Neuronal stem cell (in vitro differentiated cells): ENCODE measurements at regions not wholly inside any gene's neighbourhood (a gene's known extent, or its start where the extent isn't known, plus 50 kb on each side); places are given as distances from the start of the nearest gene placed in this dataset.
"Not testable (repeated sequence)": the region's sequence is repeated elsewhere in the genome, so short reads cannot be mapped to it uniquely, and the experiment has no call there.

Experiments
- DNase-seq: peaks from one replicate; pipeline ENCODE4 v3.0.0-alpha.2; 2013; ENCODE audit warnings: low spot score
- H2AFZ ChIP-seq: one replicate; pipeline ENCODE4 v1.6.1; 2013; ENCODE audit warnings: mild to moderate bottlenecking, low read length, inconsistent platforms
- H2AK5ac ChIP-seq: 2 replicates; pipeline ENCODE4 v1.6.1; 2013; ENCODE audit warnings: low read depth, mild to moderate bottlenecking, inconsistent platforms, low read length, moderate library complexity, mixed read lengths
- H2BK120ac ChIP-seq: 2 replicates; pipeline ENCODE4 v1.6.1; 2013; ENCODE audit warnings: low read depth, mild to moderate bottlenecking, inconsistent platforms, low read length, moderate library complexity, mixed read lengths
- H2BK12ac ChIP-seq: one replicate; pipeline ENCODE4 v1.6.1; 2013; ENCODE audit warnings: low read length, inconsistent platforms
- H2BK15ac ChIP-seq: 2 replicates; pipeline ENCODE4 v1.6.1; 2013; ENCODE audit warnings: mild to moderate bottlenecking, low read length, inconsistent platforms, mixed read lengths
- H2BK5ac ChIP-seq: one replicate; pipeline ENCODE4 v1.6.1; 2013; ENCODE audit warnings: inconsistent platforms, mild to moderate bottlenecking, low read length, moderate library complexity
- H3K14ac ChIP-seq: one replicate; pipeline ENCODE4 v1.6.1; 2013; ENCODE audit warnings: low read length, inconsistent platforms
- H3K18ac ChIP-seq: 2 replicates; pipeline ENCODE4 v1.6.1; 2013; ENCODE audit warnings: low read length, inconsistent platforms
- H3K23ac ChIP-seq: 2 replicates; pipeline ENCODE4 v1.6.1; 2013; ENCODE audit warnings: low read depth, mild to moderate bottlenecking, mixed read lengths, low read length, inconsistent platforms; ENCODE audit not compliant: poor library complexity
- H3K27ac ChIP-seq: replicated peaks from 3 replicates; pipeline ENCODE4 v1.5.1; 2013; ENCODE audit warnings: low read length, inconsistent platforms
- H3K27me3 ChIP-seq, 3 experiments: 2 replicates each; pipeline ENCODE4 v1.6.1; 2013; ENCODE audit warnings: low read length in 3 of 3, mild to moderate bottlenecking in 2 of 3, inconsistent platforms in 1 of 3, low read depth in 1 of 3, mixed read lengths in 1 of 3, moderate library complexity in 1 of 3; ENCODE audit not compliant: control insufficient read depth in 3 of 3, insufficient read depth in 3 of 3
- H3K36me3 ChIP-seq, 2 donors: replicated peaks in 1 of 2; 2 replicates each; pipeline ENCODE4 v1.6.1; 2013; ENCODE audit warnings: low read length in 2 of 2; ENCODE audit not compliant: control insufficient read depth in 2 of 2, insufficient read depth in 2 of 2
- H3K4ac ChIP-seq: 2 replicates; pipeline ENCODE4 v1.6.1; 2013; ENCODE audit warnings: inconsistent platforms, mild to moderate bottlenecking, low read length, moderate library complexity
- H3K4me1 ChIP-seq, 2 donors: 1 replicate in 1 of 2; 2 replicates in 1 of 2; pipeline ENCODE4 v1.6.1; 2013; ENCODE audit warnings: low read length in 2 of 2, low read depth in 1 of 2; ENCODE audit not compliant: control insufficient read depth in 2 of 2, insufficient read depth in 1 of 2
- H3K4me2 ChIP-seq: one replicate; pipeline ENCODE4 v1.6.1; 2013; ENCODE audit warnings: mild to moderate bottlenecking, low read length, inconsistent platforms; ENCODE audit not compliant: insufficient read depth, poor library complexity, severe bottlenecking
- H3K4me3 ChIP-seq, 2 donors: 2 replicates each; pipeline ENCODE4 v1.5.1; 2013; ENCODE audit warnings: low read length in 2 of 2, mild to moderate bottlenecking in 2 of 2, inconsistent platforms in 1 of 2, moderate library complexity in 1 of 2
- H3K79me1 ChIP-seq: one replicate; pipeline ENCODE4 v1.6.1; 2013; ENCODE audit warnings: low read depth, mild to moderate bottlenecking, inconsistent platforms, low read length, moderate library complexity
- H3K9ac ChIP-seq: one replicate; pipeline ENCODE4 v1.6.1; 2013; ENCODE audit warnings: mild to moderate bottlenecking, low read depth, low read length, inconsistent platforms; ENCODE audit not compliant: poor library complexity
- H3K9me3 ChIP-seq, 2 donors: replicated peaks in 1 of 2; 2 replicates each; pipeline versions ENCODE3 to v1.6.1; 2013; ENCODE audit warnings: low read length in 2 of 2, mild to moderate bottlenecking in 2 of 2, inconsistent platforms in 1 of 2, low read depth in 1 of 2, mixed read lengths in 1 of 2, moderate library complexity in 1 of 2; ENCODE audit not compliant: control insufficient read depth in 2 of 2, insufficient read depth in 1 of 2
- H4K8ac ChIP-seq: one replicate; pipeline ENCODE4 v1.6.1; 2013; ENCODE audit warnings: low read depth, mild to moderate bottlenecking, inconsistent platforms, low read length, moderate library complexity
- H4K91ac ChIP-seq: one replicate; pipeline ENCODE4 v1.6.1; 2013; ENCODE audit warnings: low read length, low read depth, mild to moderate bottlenecking, inconsistent platforms; ENCODE audit not compliant: poor library complexity
- WGBS, 2 donors: extraction: QIAGEN DNeasy Blood & Tissue Kit; methylation state at CpG; one replicate each; pipeline ENCODE4 v1.1.7; 2013; ENCODE audit warnings: missing lambda C conversion rate in 2 of 2, mixed read lengths in 1 of 2; ENCODE audit not compliant: insufficient read length in 2 of 2, insufficient replicate concordance in 1 of 2; ENCODE audit errors: extremely low coverage in 2 of 2; 5-methylcytosine and 5-hydroxymethylcytosine counted together

DNA sequence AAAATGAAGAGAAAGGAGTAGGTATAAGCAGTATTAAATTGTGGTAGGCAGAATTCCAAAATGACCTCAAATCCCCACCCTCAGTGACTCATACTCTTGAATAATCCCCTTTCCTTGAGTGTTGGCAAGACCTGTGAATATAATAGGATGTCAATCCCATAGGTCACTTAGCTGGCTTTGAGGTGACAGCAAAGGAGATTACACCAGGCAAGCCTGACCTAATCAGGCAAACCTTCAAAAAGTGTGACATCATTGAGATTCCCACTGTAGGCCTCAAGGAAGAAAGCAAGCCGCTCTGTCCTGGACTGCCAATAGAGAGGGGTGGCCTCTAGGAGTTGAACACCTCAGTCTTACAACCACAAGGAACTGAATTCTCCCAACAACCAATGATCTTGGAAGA is 535.2 kb downstream of the RBFOX1 start:
- no peak overlapping the region for H2BK12ac ChIP-seq
- no peak overlapping the region for H3K9ac ChIP-seq
- H3K23ac ChIP-seq: no peak overlapping the region
- no peak overlapping the region for H3K14ac ChIP-seq
- no peaks in the 10 kb centered on the region for H3K4me1 ChIP-seq
- H2BK120ac ChIP-seq: no peak overlapping the region
- H3K27ac ChIP-seq: no peak overlapping the region
- H4K91ac ChIP-seq: no peak overlapping the region
- H3K27me3 ChIP-seq: no peaks in the 10 kb centered on the region
- no peaks in the 10 kb centered on the region for H3K36me3 ChIP-seq
- H3K4me2 ChIP-seq: no peak overlapping the region
- no peak overlapping the region for H2BK5ac ChIP-seq
- no peak overlapping the region for H2AFZ ChIP-seq
- DNase-seq: no peak
- H3K9me3 ChIP-seq: no peaks in the 10 kb centered on the region
- H4K8ac ChIP-seq: no peak overlapping the region
- H3K4ac ChIP-seq: no peak overlapping the region
- no peak overlapping the region for H2AK5ac ChIP-seq
- no peak overlapping the region for H2BK15ac ChIP-seq
- H3K4me3 ChIP-seq: no peak overlapping the region
- no peak overlapping the region for H3K18ac ChIP-seq
- H3K79me1 ChIP-seq: no peaks in the 10 kb centered on the region
- no CpG with 5 or more reads among the region's 1 CpG for WGBS, 2 donors

DNA sequence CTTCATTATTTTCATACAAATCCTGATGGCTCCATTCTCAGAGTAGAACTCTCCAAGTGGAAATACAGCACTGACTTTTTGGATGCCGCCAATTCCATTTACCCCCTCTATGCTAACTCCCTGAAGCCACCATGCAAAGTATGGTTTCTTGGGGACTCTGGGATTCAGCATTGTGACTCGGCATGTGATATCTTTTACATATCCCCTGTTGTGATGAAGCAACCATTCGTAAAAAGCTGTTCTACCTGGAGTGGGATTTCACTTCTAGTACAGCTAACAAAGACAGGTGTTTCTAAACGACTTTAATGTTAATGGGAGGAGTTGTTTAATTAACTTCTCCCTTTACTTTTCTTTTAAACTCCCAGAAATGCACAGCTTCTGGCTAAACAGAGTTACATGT is 533.5 kb downstream of the RBFOX1 start:
- Histone ChIP-seq H2BK15ac (no peak overlapping the region), H3K79me1 (no peaks in the 10 kb centered on the region), H4K8ac (no peak overlapping the region), H3K9me3 (no peaks in the 10 kb centered on the region), H3K4me1 (no peaks in the 10 kb centered on the region), H4K91ac (no peak overlapping the region), H2BK120ac (no peak overlapping the region), H3K27ac (no peak overlapping the region), H3K36me3 (no peaks in the 10 kb centered on the region), H3K14ac (no peak overlapping the region), H3K9ac (no peak overlapping the region), H2BK5ac (no peak overlapping the region), H3K18ac (no peak overlapping the region), H3K4me2 (no peak overlapping the region), H2BK12ac (no peak overlapping the region), H3K27me3 (no peaks in the 10 kb centered on the region), H3K4ac (no peak overlapping the region), H2AK5ac (no peak overlapping the region), H3K4me3 (no peak overlapping the region), H3K23ac (no peak overlapping the region), H2AFZ (no peak overlapping the region)
- WGBS, 2 donors: no CpG with 5 or more reads among the region's 4 CpGs
- DNase-seq: no peak

DNA sequence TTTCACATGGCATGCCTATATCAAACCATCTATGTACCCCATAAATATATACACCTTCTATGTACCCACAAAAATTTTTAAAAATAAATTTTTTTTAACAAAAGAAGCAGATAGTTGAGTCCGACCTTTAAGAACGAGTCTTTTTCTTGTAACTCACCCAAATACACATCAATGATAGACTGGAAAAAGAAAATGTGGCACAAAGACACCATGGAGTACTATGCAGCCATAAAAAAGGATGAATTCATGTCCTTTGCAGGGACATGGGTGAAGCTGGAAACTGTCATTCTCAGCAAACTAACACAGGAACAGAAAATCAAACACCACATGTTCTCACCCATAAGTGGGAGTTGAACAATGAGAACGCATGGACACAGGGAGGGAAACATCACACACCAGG is 532.7 kb downstream of the RBFOX1 start:
- not testable (repeated sequence) for H2BK120ac ChIP-seq, H2BK15ac ChIP-seq, H3K4ac ChIP-seq, H3K14ac ChIP-seq, H2BK12ac ChIP-seq, H3K79me1 ChIP-seq, H2AK5ac ChIP-seq, H3K27ac ChIP-seq, H3K4me2 ChIP-seq, H3K9ac ChIP-seq, H3K18ac ChIP-seq, H3K36me3 ChIP-seq, H3K4me1 ChIP-seq, H4K91ac ChIP-seq, H3K9me3 ChIP-seq, H3K4me3 ChIP-seq, DNase-seq, H4K8ac ChIP-seq, H2AFZ ChIP-seq, H3K27me3 ChIP-seq, H3K23ac ChIP-seq, H2BK5ac ChIP-seq
- WGBS, 2 donors: no CpG with 5 or more reads among the region's 3 CpGs

DNA sequence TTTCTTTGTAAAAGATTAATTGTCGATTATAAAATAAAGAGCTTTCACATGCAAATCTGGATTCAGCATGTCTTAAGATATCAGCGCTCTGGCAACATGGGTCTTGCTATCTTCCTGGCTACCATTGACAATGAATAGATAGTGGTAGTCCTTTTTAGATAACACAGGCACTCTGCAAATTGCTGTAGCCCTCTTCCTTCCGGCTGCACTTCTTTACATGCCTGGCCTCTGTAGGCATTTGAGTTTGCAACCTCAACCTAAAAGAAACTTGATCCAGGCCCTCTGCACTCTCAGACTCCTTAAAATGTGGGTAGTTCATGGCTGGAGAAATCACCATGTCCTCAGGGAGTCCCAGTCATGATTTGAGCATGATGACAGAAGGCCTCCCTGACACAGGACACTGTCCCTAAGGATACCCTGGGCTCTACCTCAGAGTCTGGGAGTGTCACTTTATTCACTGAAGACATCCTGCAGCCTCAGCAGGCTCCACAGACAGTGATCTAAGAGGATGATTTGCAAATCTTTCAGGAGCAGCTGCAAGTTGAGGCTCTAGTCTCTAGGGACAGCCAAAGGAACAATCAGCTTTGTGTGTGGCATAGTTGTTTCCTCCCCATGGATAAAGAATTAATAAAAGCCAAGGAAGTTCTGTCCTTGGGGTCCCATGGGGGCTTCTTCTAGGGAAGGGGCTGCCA is 529.4 kb downstream of the RBFOX1 start:
- H4K91ac ChIP-seq: no peak overlapping the region
- H2BK12ac ChIP-seq: no peak overlapping the region
- no peak overlapping the region for H3K4me3 ChIP-seq
- no CpG with 5 or more reads among the region's 3 CpGs for WGBS, 2 donors
- no peak overlapping the region for H4K8ac ChIP-seq
- H2BK15ac ChIP-seq: no peak overlapping the region
- H3K27ac ChIP-seq: no peak overlapping the region
- H3K79me1 ChIP-seq: no peaks in the 10 kb centered on the region
- H2BK120ac ChIP-seq: no peak overlapping the region
- no peaks in the 10 kb centered on the region for H3K27me3 ChIP-seq
- no peak overlapping the region for H3K14ac ChIP-seq
- H3K9ac ChIP-seq: no peak overlapping the region
- no peak overlapping the region for H2AFZ ChIP-seq
- H3K4ac ChIP-seq: no peak overlapping the region
- H3K4me2 ChIP-seq: no peak overlapping the region
- DNase-seq: no peak
- no peak overlapping the region for H2BK5ac ChIP-seq
- no peaks in the 10 kb centered on the region for H3K4me1 ChIP-seq
- H3K23ac ChIP-seq: no peak overlapping the region
- H3K36me3 ChIP-seq: no peaks in the 10 kb centered on the region
- H3K18ac ChIP-seq: no peak overlapping the region
- no peak overlapping the region for H2AK5ac ChIP-seq
- no peaks in the 10 kb centered on the region for H3K9me3 ChIP-seq
